ENCODE measurements at regions not wholly inside any gene's neighbourhood (a gene's known extent, or its start where the extent isn't known, plus 50 kb on each side); places are given as distances from the start of the nearest gene placed in this dataset.
"Not testable (repeated sequence)": the region's sequence is repeated elsewhere in the genome, so short reads cannot be mapped to it uniquely, and the experiment has no call there.

- not testable (repeated sequence) for TF ChIP-seq YY1 (IDR thresholded peaks at IDR 0.05; ENCODE audit: insufficient read depth, insufficient replicate concordance, low read depth, low read length); ZNF770 (CRISPR knock-in tag; IDR thresholded peaks at IDR 0.05); ZBTB8A (CRISPR knock-in tag; IDR thresholded peaks at IDR 0.05; ENCODE audit: borderline replicate concordance, low read depth); ZNF24 (IDR thresholded peaks at IDR 0.05)
These were observed 553.1 kb downstream of the SLCO4C1 start for GRCh38 chr5:101743000-101743399.
